D721Med (cell line): ENCODE measurements at regions not wholly inside any gene's neighbourhood (a gene's known extent, or its start where the extent isn't known, plus 50 kb on each side); places are given as distances from the start of the nearest gene placed in this dataset.

Experiments
- DNase-seq: peaks from one replicate; pipeline ENCODE4 v3.0.0; 2011; ENCODE audit warnings: low spot score; ENCODE audit not compliant: insufficient read length
- FAIRE-seq: peaks from 2 replicates; lab custom pipeline; 2011; peaks lifted over from hg19 to GRCh38; lab: Jason Lieb, UNC
- CTCF ChIP-seq: IDR thresholded peaks from 2 replicates; pipeline ENCODE4 v1.5.1; 2012; ENCODE audit warnings: mild to moderate bottlenecking, control low read depth; ENCODE audit not compliant: insufficient read depth; ENCODE audit errors: missing control alignments

DNA sequence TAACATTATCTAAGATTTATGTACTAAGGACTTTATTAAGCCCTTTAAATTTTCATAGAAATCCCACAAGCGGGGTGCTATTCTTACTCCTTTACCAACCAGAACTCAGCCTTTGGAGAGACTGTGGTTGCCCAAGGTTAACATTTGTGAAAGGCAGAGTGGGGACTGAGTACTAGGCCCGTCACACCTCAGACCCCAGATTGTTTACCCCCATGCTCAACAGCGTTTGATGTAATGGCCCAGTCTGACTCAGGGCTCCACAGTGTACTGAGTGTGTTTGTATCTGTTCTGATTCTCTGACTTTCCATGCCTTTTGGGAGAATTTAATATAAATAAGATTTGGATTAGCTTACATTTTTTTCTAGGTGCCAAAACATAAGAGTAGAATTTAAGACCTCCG is 110.0 kb downstream of the GAS1 start:
- DNase-seq (no peak), FAIRE-seq (no peak)
- no peak for TF ChIP-seq CTCF

- no peak for TF ChIP-seq CTCF
- no peak for FAIRE-seq
- no peak for DNase-seq
Observed at GRCh38 chr9:86836797-86837196, 110.5 kb downstream of the GAS1 start.

- FAIRE-seq (no peak), DNase-seq (no peak)
- no peak for TF ChIP-seq CTCF
Observed at GRCh38 chr9:86836266-86836665, 111.0 kb downstream of the GAS1 start.

DNA sequence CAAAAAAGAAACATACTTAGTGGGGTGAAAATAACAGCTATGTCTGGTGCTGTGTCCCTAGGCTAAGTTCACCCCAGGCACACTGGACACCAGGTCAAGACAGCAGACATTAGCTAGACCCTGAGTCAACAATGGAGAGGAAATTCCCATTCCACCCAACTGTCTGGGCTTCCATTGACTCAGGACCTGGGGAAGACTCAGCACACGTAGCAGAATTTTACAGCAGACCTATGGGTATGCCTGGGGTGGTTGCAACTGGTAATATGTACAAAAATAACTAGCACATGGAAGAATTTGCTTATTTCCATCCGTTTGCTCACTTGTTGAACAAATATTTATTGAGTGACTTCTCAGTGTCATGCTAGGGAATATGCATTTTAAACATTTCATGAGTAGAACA is 117.0 kb downstream of the GAS1 start:
- TF ChIP-seq CTCF = no peak
- no peak for FAIRE-seq

GRCh38 chr9:86829496-86830046 is 117.7 kb downstream of the GAS1 start:
- FAIRE-seq (no peak), DNase-seq (no peak)
- TF ChIP-seq CTCF = no peak

More for the DNA sequence above, 117.0 kb downstream of the GAS1 start:
- DNase-seq = no peak

DNA sequence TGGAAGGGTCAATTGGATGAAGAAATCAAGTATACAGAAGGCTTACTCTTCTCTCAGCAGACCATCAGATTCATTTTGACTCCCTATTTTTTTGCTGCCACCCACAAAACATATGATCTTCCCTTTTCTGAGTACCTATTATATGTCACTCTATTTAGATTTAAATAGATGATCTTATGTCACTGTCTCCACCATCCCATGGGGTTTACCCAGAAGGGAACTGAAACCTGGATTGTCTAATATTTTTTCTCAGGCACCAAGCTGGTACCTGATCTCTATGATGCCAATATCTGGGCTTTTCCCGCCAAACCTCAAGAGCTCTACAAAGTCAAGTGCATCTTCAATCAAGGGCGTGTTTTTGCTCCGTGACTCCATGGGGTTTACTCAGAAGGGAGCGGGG is 118.7 kb downstream of the GAS1 start:
- DNase-seq = no peak
- no peak for TF ChIP-seq CTCF
- no peak for FAIRE-seq

DNA sequence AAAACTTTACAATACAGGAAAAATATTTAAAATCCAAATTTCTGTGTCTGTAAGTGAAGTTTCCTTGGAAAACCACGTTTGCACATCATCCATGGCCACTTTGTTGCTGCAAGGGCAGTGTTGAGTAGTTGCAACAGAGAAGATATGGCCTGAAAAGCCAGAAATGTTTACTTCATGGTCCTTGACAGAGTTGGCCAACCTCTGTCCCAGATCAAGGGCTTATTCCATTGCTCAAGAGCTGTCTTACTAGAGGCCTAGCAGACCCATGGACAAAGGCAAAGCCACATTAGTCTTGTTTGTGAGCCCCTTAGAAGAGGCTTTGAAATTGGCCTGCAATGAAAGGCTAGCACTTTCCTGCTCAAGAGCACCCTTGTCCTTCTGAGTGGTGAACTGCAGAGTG is 119.4 kb downstream of the GAS1 start:
- FAIRE-seq = no peak
- TF ChIP-seq CTCF = no peak
- DNase-seq = no peak
